Muscle of leg (tissue), 3 donors: ENCODE measurements at regions not wholly inside any gene's neighbourhood (a gene's known extent, or its start where the extent isn't known, plus 50 kb on each side); places are given as distances from the start of the nearest gene placed in this dataset.
A peak's percentile ranks its signal among the peaks of the same experiment; 100 is the strongest.

ENCODE experiments used
- DNase-seq: peaks from one replicate; pipeline ENCODE4 v3.0.0; 2013
- H3K27ac ChIP-seq: one replicate; pipeline ENCODE4 v1.5.1; 2013; ENCODE audit warnings: mild to moderate bottlenecking, low read length, control low read depth
- H3K27me3 ChIP-seq: one replicate; pipeline ENCODE4 v1.6.1; 2013; ENCODE audit warnings: low read length; ENCODE audit not compliant: control insufficient read depth, insufficient read depth
- H3K36me3 ChIP-seq: one replicate; pipeline ENCODE4 v1.6.1; 2013; ENCODE audit warnings: low read length; ENCODE audit not compliant: control insufficient read depth, insufficient read depth
- H3K4me1 ChIP-seq: one replicate; pipeline ENCODE4 v1.6.1; 2013; ENCODE audit warnings: low read length; ENCODE audit not compliant: control insufficient read depth, insufficient read depth
- H3K4me3 ChIP-seq: one replicate; pipeline ENCODE4 v1.5.1; 2013; ENCODE audit warnings: low read length, control low read depth
- H3K9me3 ChIP-seq: replicated peaks from 2 replicates; pipeline ENCODE4 v1.6.1; 2013; ENCODE audit warnings: low read depth, low read length; ENCODE audit not compliant: control insufficient read depth
- WGBS: methylation state at CpG from one replicate; pipeline ENCODE4 v1.1.5; 2013; ENCODE audit warnings: missing lambda C conversion rate; ENCODE audit not compliant: insufficient coverage; 5-methylcytosine and 5-hydroxymethylcytosine counted together

GRCh38 chr1:170309389-170310013, 163.7 kb downstream of the NTMT2 start:
- H3K27me3 ChIP-seq, result no peaks in the 10 kb centered on the region
- peak; percentile 83 for DNase-seq
- 30% methylated on average over 3 of the region's 10 CpGs for WGBS
- H3K36me3 ChIP-seq, result no peaks in the 10 kb centered on the region
- peaks cover 6% of the 10 kb centered on the region for H3K4me1 ChIP-seq
- no peaks in the 10 kb centered on the region for H3K9me3 ChIP-seq
- H3K27ac ChIP-seq, result no peak overlapping the region
- H3K4me3 ChIP-seq, result no peak overlapping the region

- Histone ChIP-seq H3K27ac (no peak overlapping the region), H3K9me3 (no peaks in the 10 kb centered on the region), H3K36me3 (no peaks in the 10 kb centered on the region), H3K27me3 (no peaks in the 10 kb centered on the region), H3K4me1 (peaks cover 6% of the 10 kb centered on the region), H3K4me3 (no peak overlapping the region)
- no peak for DNase-seq
- WGBS, result no CpG with 5 or more reads among the region's 1 CpG
Measured at GRCh38 chr1:170310014-170310405, 164.3 kb downstream of the NTMT2 start.

- Histone ChIP-seq H3K9me3 (no peaks in the 10 kb centered on the region), H3K4me1 (peaks cover 6% of the 10 kb centered on the region), H3K27me3 (no peaks in the 10 kb centered on the region), H3K4me3 (no peak overlapping the region), H3K36me3 (no peaks in the 10 kb centered on the region), H3K27ac (no peak overlapping the region)
- WGBS, result no CpG with 5 or more reads among the region's 1 CpG
- DNase-seq, result peak; percentile 54
Measured at GRCh38 chr1:170310951-170311350, 165.2 kb downstream of the NTMT2 start.

- Histone ChIP-seq H3K4me1 (peaks cover 6% of the 10 kb centered on the region), H3K27ac (no peak overlapping the region), H3K27me3 (no peaks in the 10 kb centered on the region), H3K9me3 (no peaks in the 10 kb centered on the region), H3K4me3 (no peak overlapping the region), H3K36me3 (no peaks in the 10 kb centered on the region)
- 93% methylated on average over 2 of the region's 3 CpGs for WGBS
- no peak for DNase-seq
Measured at GRCh38 chr1:170313306-170313705, 167.5 kb downstream of the NTMT2 start.

GRCh38 chr1:170316270-170316669, 170.5 kb downstream of the NTMT2 start:
- Histone ChIP-seq H3K36me3 (no peaks in the 10 kb centered on the region), H3K27me3 (no peaks in the 10 kb centered on the region), H3K9me3 (no peaks in the 10 kb centered on the region), H3K4me3 (no peak overlapping the region), H3K4me1 (no peaks in the 10 kb centered on the region), H3K27ac (no peak overlapping the region)
- no peak for DNase-seq
- WGBS, result 79% methylated on average over 4 of the region's 5 CpGs

GRCh38 chr1:170318141-170318540, 172.4 kb downstream of the NTMT2 start:
- no CpG with 5 or more reads among the region's 1 CpG for WGBS
- no peak overlapping the region for H3K4me3 ChIP-seq
- H3K27me3 ChIP-seq, result no peaks in the 10 kb centered on the region
- H3K9me3 ChIP-seq, result no peaks in the 10 kb centered on the region
- no peaks in the 10 kb centered on the region for H3K36me3 ChIP-seq
- no peak for DNase-seq
- no peak overlapping the region for H3K27ac ChIP-seq
- no peaks in the 10 kb centered on the region for H3K4me1 ChIP-seq

- H3K4me1 ChIP-seq, result no peaks in the 10 kb centered on the region
- H3K27me3 ChIP-seq, result no peaks in the 10 kb centered on the region
- no peaks in the 10 kb centered on the region for H3K36me3 ChIP-seq
- H3K9me3 ChIP-seq, result no peaks in the 10 kb centered on the region
- no peak for DNase-seq
- H3K27ac ChIP-seq, result no peak overlapping the region
- H3K4me3 ChIP-seq, result no peak overlapping the region
Measured at GRCh38 chr1:170318736-170319135, 173.0 kb downstream of the NTMT2 start.

GRCh38 chr1:170321113-170321512, 175.4 kb downstream of the NTMT2 start:
- WGBS, result 80% methylated on average over 1 of the region's 6 CpGs
- Histone ChIP-seq H3K9me3 (no peaks in the 10 kb centered on the region), H3K4me1 (no peaks in the 10 kb centered on the region), H3K27ac (no peak overlapping the region), H3K4me3 (no peak overlapping the region), H3K27me3 (no peaks in the 10 kb centered on the region), H3K36me3 (no peaks in the 10 kb centered on the region)
- DNase-seq, result no peak

GRCh38 chr1:170326186-170326585, 180.4 kb downstream of the NTMT2 start:
- WGBS, result no CpG with 5 or more reads among the region's 1 CpG
- no peaks in the 10 kb centered on the region for H3K4me1 ChIP-seq
- H3K27ac ChIP-seq, result no peak overlapping the region
- no peak for DNase-seq
- H3K4me3 ChIP-seq, result no peak overlapping the region
- no peaks in the 10 kb centered on the region for H3K27me3 ChIP-seq
- no peaks in the 10 kb centered on the region for H3K36me3 ChIP-seq
- H3K9me3 ChIP-seq, result no peaks in the 10 kb centered on the region

- DNase-seq, result no peak
Measured at GRCh38 chr1:170332801-170333200, 187.0 kb downstream of the NTMT2 start.

GRCh38 chr1:170337413-170337994, 191.7 kb downstream of the NTMT2 start:
- no peak overlapping the region for H3K4me3 ChIP-seq
- H3K36me3 ChIP-seq, result no peaks in the 10 kb centered on the region
- H3K27ac ChIP-seq, result no peak overlapping the region
- H3K4me1 ChIP-seq, result peaks cover 2% of the 10 kb centered on the region
- no peaks in the 10 kb centered on the region for H3K27me3 ChIP-seq
- WGBS, result 60% methylated on average over 1 of the region's 6 CpGs
- DNase-seq, result no peak
- no peaks in the 10 kb centered on the region for H3K9me3 ChIP-seq

More at GRCh38 chr1:170332801-170333200, 187.0 kb downstream of the NTMT2 start:
- H3K9me3 ChIP-seq, result no peaks in the 10 kb centered on the region
- H3K27me3 ChIP-seq, result no peaks in the 10 kb centered on the region
- H3K4me3 ChIP-seq, result no peak overlapping the region
- H3K4me1 ChIP-seq, result no peaks in the 10 kb centered on the region
- H3K36me3 ChIP-seq, result no peaks in the 10 kb centered on the region
- no peak overlapping the region for H3K27ac ChIP-seq
